ENCODE measurements at regions not wholly inside any gene's neighbourhood (a gene's known extent, or its start where the extent isn't known, plus 50 kb on each side); places are given as distances from the start of the nearest gene placed in this dataset.

DNA sequence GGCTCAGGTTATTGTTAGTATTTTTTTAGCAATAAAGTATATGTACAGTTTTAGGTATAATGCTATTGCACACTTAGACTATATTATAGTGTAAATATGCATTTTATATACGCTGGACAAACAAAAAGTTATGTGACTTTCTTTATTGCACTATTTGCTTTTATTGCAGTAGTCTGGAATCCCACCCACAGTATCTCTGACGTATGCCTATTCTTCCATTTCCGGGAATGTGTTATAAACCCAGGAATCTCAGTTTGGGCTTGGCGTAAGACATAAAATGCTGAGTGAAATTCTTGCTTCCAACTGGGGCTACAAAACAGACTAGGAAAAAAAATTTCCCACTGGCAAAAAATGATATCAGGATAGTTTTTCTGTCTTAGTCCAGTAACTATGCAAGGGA, 119.1 kb downstream of the HTR1A start:
- TF ChIP-seq, protein P1, sequence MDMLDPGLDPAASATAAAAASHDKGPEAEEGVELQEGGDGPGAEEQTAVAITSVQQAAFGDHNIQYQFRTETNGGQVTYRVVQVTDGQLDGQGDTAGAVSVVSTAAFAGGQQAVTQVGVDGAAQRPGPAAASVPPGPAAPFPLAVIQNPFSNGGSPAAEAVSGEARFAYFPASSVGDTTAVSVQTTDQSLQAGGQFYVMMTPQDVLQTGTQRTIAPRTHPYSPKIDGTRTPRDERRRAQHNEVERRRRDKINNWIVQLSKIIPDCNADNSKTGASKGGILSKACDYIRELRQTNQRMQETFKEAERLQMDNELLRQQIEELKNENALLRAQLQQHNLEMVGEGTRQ (IDR thresholded peaks at IDR 0.05; ENCODE audit: low read depth, low read length): no peak
- TF ChIP-seq, protein P2, sequence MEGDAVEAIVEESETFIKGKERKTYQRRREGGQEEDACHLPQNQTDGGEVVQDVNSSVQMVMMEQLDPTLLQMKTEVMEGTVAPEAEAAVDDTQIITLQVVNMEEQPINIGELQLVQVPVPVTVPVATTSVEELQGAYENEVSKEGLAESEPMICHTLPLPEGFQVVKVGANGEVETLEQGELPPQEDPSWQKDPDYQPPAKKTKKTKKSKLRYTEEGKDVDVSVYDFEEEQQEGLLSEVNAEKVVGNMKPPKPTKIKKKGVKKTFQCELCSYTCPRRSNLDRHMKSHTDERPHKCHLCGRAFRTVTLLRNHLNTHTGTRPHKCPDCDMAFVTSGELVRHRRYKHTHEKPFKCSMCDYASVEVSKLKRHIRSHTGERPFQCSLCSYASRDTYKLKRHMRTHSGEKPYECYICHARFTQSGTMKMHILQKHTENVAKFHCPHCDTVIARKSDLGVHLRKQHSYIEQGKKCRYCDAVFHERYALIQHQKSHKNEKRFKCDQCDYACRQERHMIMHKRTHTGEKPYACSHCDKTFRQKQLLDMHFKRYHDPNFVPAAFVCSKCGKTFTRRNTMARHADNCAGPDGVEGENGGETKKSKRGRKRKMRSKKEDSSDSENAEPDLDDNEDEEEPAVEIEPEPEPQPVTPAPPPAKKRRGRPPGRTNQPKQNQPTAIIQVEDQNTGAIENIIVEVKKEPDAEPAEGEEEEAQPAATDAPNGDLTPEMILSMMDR (conservative IDR thresholded peaks at IDR 0.05; ENCODE audit: low read depth, low read length): no peak
- TF ChIP-seq POLR2A (IDR thresholded peaks at IDR 0.05; ENCODE audit: low read depth, low read length): no peak
- TF ChIP-seq SMC3 (IDR thresholded peaks at IDR 0.05; ENCODE audit: low read depth, low read length): no peak
- TF ChIP-seq RAD21 (IDR thresholded peaks at IDR 0.05; ENCODE audit: low read length): no peak
- no peak for TF ChIP-seq MXI1 (IDR thresholded peaks at IDR 0.05; ENCODE audit: borderline replicate concordance, low read depth, low read length)
- no peak for TF ChIP-seq RCOR1 (IDR thresholded peaks at IDR 0.05; ENCODE audit: insufficient replicate concordance, low read length)
- no peak for TF ChIP-seq CEBPB (IDR thresholded peaks at IDR 0.05; ENCODE audit: low read depth, low read length)
- TF ChIP-seq, protein P3, sequence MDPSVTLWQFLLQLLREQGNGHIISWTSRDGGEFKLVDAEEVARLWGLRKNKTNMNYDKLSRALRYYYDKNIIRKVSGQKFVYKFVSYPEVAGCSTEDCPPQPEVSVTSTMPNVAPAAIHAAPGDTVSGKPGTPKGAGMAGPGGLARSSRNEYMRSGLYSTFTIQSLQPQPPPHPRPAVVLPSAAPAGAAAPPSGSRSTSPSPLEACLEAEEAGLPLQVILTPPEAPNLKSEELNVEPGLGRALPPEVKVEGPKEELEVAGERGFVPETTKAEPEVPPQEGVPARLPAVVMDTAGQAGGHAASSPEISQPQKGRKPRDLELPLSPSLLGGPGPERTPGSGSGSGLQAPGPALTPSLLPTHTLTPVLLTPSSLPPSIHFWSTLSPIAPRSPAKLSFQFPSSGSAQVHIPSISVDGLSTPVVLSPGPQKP (IDR thresholded peaks at IDR 0.05; ENCODE audit: borderline replicate concordance, low read depth, low read length): no peak
- no peak for TF ChIP-seq NFE2L2 (IDR thresholded peaks at IDR 0.05; ENCODE audit: low read depth, low read length)
- no peak for TF ChIP-seq CHD1 (IDR thresholded peaks at IDR 0.05; ENCODE audit: low read depth, low read length)

Measured in IMR-90 (cell line).